GM06990 (cell line): ENCODE measurements at regions not wholly inside any gene's neighbourhood (a gene's known extent, or its start where the extent isn't known, plus 50 kb on each side); places are given as distances from the start of the nearest gene placed in this dataset.

ENCODE experiments used
- DNase-seq: peaks from one replicate; pipeline ENCODE4 v3.0.0-alpha.2; 2011; ENCODE audit not compliant: insufficient read length; ENCODE audit errors: extremely low read depth
- H3K27me3 ChIP-seq: replicated peaks from 2 replicates; pipeline ENCODE4 v1.6.0; 2011; ENCODE audit warnings: low read length; ENCODE audit not compliant: control insufficient read depth, insufficient read depth
- H3K36me3 ChIP-seq: 2 replicates; pipeline ENCODE4 v1.5.1; 2011; ENCODE audit warnings: low read length; ENCODE audit not compliant: control insufficient read depth, insufficient read depth
- H3K4me3 ChIP-seq: replicated peaks from 2 replicates; pipeline ENCODE4 v1.5.1; 2011; ENCODE audit warnings: low read depth, mild to moderate bottlenecking, control low read depth, low read length
- CTCF ChIP-seq: IDR thresholded peaks from 2 replicates; pipeline ENCODE4 v1.5.1; 2011; ENCODE audit warnings: low read length, control low read depth, mild to moderate bottlenecking, inconsistent platforms; ENCODE audit not compliant: insufficient read depth, poor library complexity, severe bottlenecking

GRCh38 chr5:57532513-57533497, 50.2 kb upstream of the ACTBL2 start:
- no peak for TF ChIP-seq CTCF
- DNase-seq, result no peak
- Histone ChIP-seq H3K4me3 (no peak overlapping the region), H3K36me3 (no peaks in the 10 kb centered on the region), H3K27me3 (no peaks in the 10 kb centered on the region)
